GM18508 (cell line): ENCODE measurements at regions not wholly inside any gene's neighbourhood (a gene's known extent, or its start where the extent isn't known, plus 50 kb on each side); places are given as distances from the start of the nearest gene placed in this dataset.
"Not testable (repeated sequence)": the region's sequence is repeated elsewhere in the genome, so short reads cannot be mapped to it uniquely, and the experiment has no call there.

Experiments used
- ATAC-seq: cut with Tn5 transposase; IDR thresholded peaks from one replicate; pipeline ENCODE4 v1.9.1; 2021; ENCODE audit warnings: moderate number of reproducible peaks; ENCODE audit not compliant: insufficient read depth, unreplicated experiment

- no peak for ATAC-seq
Observed at GRCh38 chr2:125576558-125576957, 1079.4 kb upstream of the GYPC start.

- no peak for ATAC-seq
Observed at GRCh38 chr2:125581557-125581956, 1074.4 kb upstream of the GYPC start.

- no peak for ATAC-seq
Observed at GRCh38 chr2:125582516-125582915, 1073.4 kb upstream of the GYPC start.

DNA sequence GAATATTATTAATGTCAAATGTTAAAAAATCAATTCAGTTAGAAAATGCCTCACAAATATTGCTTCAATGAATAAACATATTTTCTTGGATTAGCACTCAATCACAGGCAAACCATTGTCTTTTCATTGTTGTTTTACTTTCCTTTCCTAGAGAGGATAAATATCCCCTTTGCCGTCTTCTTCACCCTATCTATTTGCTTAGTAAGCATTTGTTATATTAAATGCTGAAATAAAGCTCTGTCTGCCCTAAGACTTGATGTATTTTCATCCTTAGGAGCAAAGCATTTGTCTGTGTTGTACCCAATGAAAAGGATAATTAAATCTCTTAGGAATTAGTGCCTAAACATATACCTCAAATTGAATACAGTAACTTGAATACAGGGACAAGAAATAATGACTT, 1071.2 kb upstream of the GYPC start:
- no peak for ATAC-seq

DNA sequence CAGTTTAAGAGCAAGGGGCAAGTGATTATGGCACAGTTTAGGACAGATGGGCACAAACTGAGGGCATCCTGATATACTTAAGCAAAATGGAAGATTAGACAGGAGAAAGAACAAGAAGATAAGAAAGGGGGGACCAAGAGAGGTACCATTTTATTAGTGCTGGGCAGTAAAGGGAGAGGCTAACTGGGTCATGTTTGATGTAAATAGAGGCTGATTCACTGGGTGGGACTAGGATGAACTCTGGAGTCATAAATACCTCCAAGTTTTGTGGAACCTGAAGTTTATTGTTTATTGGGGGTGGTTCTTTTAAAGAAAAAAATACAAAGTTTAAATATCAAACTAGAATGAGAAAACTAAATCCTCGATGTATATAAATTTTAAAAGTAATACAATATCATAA, 1067.2 kb upstream of the GYPC start:
- ATAC-seq = no peak

GRCh38 chr2:125591954-125592353, 1064.0 kb upstream of the GYPC start:
- ATAC-seq = no peak

DNA sequence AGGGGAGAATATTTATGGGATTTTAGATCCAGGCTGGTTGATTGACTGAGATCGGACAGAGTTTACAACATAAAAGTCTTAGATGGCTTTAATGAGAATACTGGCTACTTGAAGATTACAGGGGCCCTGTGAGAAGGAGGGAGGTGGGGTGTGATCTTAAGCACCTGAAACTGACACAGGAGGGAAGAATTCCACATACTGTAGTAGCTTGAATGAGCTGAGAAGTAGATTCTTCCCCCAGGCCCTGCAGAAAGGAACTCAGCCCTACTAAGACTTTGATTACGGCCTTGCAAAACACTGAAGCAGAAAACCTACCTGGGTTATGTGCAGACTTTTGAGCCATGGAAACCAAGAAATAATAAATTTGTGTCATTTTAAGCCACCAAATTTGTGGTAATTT, 1062.9 kb upstream of the GYPC start:
- ATAC-seq = no peak

DNA sequence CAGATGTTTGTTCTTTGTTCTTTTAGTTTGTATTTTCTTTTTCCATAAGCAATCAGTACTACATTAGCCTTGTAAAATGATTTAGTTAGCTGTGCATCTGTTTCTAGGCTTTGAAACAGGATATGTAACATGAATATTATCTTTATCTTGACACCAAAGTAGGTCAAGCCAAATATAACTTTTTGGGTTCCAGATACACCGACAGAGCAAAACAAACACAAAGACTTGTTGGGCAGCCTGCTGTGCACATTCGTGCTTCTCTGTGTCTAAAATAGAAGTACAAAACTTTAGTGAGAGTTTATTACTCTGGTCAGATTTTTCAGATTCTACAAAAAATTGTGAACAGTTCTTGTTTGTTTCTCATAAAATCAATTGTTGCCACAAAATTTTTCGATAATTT, 1059.3 kb upstream of the GYPC start:
- ATAC-seq = no peak

DNA sequence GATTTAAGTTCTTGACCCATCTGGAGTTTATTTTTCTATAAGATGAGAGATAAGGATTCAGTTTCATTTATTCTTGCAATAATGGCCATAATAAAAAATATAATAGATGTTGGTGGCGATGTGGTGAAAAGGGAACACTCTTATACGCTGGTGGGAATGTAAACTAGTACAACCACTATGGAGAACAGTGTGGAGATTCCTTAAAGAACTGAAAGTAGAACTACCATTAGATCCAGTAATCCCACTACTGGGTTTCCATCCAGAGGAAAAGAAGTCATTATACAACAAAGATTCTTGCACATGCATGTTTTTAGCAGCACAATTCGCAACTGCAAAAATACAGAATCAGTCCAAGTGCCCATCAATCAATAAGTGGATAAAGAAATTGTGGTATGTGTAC, 1040.5 kb upstream of the GYPC start:
- ATAC-seq = no peak

DNA sequence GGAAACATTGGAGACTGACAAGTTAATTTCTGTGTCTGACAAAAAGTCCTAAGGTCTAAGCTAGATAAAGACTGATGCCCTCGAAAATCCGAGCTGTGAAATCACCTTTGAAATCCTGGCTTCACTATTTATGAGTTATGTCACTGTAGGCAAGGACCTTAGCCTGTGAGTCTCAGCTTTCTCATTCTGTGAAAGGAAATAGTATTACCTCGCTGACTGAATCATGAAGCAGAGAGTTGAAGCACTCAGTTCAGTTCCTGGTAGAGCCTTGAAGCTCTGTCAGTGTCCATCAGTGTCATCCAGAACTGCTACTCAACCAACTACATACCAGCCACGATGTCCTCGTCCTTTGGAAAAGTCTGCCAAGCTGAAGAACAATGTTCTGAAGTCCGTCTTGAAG, 1025.6 kb upstream of the GYPC start:
- no peak for ATAC-seq

GRCh38 chr2:125634662-125635061, 1021.3 kb upstream of the GYPC start:
- no peak for ATAC-seq

DNA sequence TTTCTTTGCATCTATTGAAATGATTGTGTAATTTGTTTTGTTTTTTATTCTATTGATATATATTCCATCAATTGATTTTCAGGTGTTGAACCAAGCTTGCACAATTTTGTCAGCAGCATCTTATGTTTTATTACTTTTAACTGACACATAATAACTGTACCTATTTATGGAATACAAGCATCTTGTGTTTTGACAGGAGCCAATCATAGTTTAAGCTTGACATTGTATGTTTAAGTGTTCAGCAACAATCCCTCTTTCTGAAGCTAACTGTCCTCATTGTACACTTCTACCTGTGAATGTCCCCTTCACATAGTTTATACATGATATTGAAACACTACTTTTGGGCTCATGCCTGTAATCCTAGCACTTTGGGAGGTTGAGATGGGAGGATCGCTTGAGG, 1017.6 kb upstream of the GYPC start:
- ATAC-seq = no peak

GRCh38 chr2:125642032-125642431, 1013.9 kb upstream of the GYPC start:
- ATAC-seq = no peak

- ATAC-seq = no peak
Observed at GRCh38 chr2:125643128-125643527, 1012.8 kb upstream of the GYPC start.

GRCh38 chr2:125643585-125643984, 1012.4 kb upstream of the GYPC start:
- no peak for ATAC-seq

DNA sequence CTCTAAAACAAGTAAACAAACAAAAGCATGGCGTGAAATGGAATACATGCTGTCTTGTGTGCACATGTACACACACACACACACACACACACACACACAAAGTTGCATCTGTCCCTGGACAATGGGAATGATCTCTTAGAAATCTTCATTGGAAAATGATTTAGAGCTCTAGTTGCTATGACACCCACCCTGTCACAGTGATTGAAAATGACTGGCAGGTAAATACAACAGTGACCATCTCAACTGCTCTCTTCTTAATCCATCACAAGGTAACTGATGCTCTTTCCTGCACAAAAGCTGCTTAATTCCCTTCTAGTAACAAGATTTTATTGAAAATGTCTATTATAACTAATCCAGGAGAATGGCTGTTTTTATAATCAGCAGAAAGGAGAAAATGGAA, 1011.7 kb upstream of the GYPC start:
- ATAC-seq = no peak

- ATAC-seq = no peak
Observed at GRCh38 chr2:125652280-125652679, 1003.7 kb upstream of the GYPC start.

- ATAC-seq = no peak
Observed at GRCh38 chr2:125654226-125654625, 1001.7 kb upstream of the GYPC start.

GRCh38 chr2:125656190-125656589, 999.8 kb upstream of the GYPC start:
- ATAC-seq = no peak

DNA sequence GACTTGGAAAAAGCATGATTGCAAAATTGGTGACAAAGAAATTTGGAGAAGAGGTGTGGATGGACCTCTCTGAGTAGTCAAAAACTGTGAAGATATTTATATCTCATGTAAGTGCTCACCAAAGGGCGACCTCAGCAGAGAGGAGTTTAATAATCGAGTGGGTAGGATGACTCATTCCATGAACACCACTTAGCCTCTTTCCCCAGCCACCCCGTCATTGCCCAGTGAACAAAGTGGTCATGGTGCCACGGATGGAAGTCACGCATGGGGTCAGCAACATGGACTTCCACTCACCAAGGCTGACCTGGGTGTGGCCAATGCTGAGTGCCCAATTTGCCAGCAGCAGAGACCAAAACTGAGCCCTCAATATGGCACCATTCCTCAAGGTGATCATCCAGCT, 997.4 kb upstream of the GYPC start:
- no peak for ATAC-seq

DNA sequence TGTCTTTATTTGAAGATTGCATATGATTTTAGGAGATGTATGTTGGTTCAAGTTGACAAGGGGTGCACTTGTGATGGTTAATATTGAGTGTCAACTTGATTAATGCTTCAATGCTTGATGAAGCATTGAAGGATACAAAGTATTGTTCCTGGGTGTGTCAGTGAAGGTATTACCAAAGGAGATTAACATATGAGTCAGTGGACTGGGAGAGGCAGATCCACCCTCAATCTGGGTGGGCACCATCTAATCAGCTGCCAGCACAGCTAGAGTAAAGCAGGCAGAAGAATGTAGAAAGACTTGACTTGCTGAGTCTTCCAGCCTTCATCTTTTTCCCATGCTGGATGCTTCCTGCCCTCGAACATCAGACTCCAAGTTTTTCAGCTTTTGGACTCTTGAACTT, 995.6 kb upstream of the GYPC start:
- not testable (repeated sequence) for ATAC-seq

DNA sequence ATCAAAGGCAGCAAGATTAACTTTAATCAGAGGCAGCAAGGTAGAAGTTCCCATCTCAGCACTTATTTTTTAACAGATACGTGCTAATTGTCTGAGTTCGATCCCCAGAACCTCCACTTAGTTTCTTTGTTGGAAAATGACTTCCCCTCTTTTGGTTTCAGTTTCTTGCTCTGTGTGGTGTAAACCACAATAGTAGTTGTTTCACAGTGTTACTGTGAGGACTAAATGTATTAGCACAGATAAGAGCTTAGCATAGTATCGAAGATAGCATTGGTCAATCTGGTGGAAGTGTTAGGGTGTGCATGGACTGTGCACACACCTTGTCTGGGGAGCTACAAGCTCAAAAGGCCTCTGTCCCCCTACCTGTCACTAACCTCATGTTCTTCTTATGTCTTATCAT, 988.3 kb upstream of the GYPC start:
- no peak for ATAC-seq

- no peak for ATAC-seq
Observed at GRCh38 chr2:125679903-125680302, 976.1 kb upstream of the GYPC start.
